Mesendoderm (in vitro differentiated cells): ENCODE measurements at regions not wholly inside any gene's neighbourhood (a gene's known extent, or its start where the extent isn't known, plus 50 kb on each side); places are given as distances from the start of the nearest gene placed in this dataset. TPM values are rescaled to one million over a fixed set of nuclear protein-coding genes. Genes with fewer than 3 reads are reported as not detected.
"Not testable (repeated sequence)": the region's sequence is repeated elsewhere in the genome, so short reads cannot be mapped to it uniquely, and the experiment has no call there.

Source experiments
- DNase-seq: peaks from one replicate; pipeline ENCODE4 v3.0.0; 2013
- H2AK5ac ChIP-seq: 2 replicates; pipeline ENCODE4 v1.6.1; 2013; ENCODE audit warnings: low read length, inconsistent platforms
- H2BK120ac ChIP-seq: 2 replicates; pipeline ENCODE4 v1.6.1; 2013; ENCODE audit warnings: low read depth, mild to moderate bottlenecking, low read length, moderate library complexity, mixed read lengths
- H2BK15ac ChIP-seq: replicated peaks from 2 replicates; pipeline ENCODE4 v1.6.1; 2013; ENCODE audit warnings: low read depth, mild to moderate bottlenecking, moderate library complexity
- H2BK5ac ChIP-seq: 2 replicates; pipeline ENCODE4 v1.6.1; 2013; ENCODE audit warnings: low read length, inconsistent platforms
- H3K18ac ChIP-seq: 2 replicates; pipeline ENCODE4 v1.6.1; 2013; ENCODE audit warnings: mild to moderate bottlenecking, low read length, mixed read lengths
- H3K23ac ChIP-seq: one replicate; pipeline ENCODE4 v1.6.1; 2013; ENCODE audit warnings: low read length
- H3K27ac ChIP-seq: 2 replicates; pipeline ENCODE4 v1.5.1; 2013; ENCODE audit warnings: low read depth, mild to moderate bottlenecking, inconsistent platforms, low read length, moderate library complexity
- H3K27me3 ChIP-seq: 2 replicates; pipeline ENCODE4 v1.6.1; 2013; ENCODE audit warnings: low read length, control low read depth, mild to moderate bottlenecking, inconsistent platforms; ENCODE audit not compliant: insufficient read depth, poor library complexity
- H3K36me3 ChIP-seq: 2 replicates; pipeline ENCODE4 v1.6.1; 2013; ENCODE audit warnings: low read length, inconsistent platforms; ENCODE audit not compliant: control insufficient read depth, insufficient read depth
- H3K4ac ChIP-seq: one replicate; pipeline ENCODE4 v1.6.1; 2013; ENCODE audit warnings: low read depth, mild to moderate bottlenecking, low read length, moderate library complexity
- H3K4me1 ChIP-seq: 2 replicates; pipeline ENCODE4 v1.6.1; 2013; ENCODE audit warnings: low read depth, low read length, inconsistent platforms; ENCODE audit not compliant: control insufficient read depth
- H3K4me2 ChIP-seq: 2 replicates; pipeline ENCODE4 v1.6.1; 2013; ENCODE audit warnings: low read length
- H3K4me3 ChIP-seq: 2 replicates; pipeline ENCODE4 v1.5.1; 2013; ENCODE audit warnings: mild to moderate bottlenecking, low read length
- H3K56ac ChIP-seq: one replicate; pipeline ENCODE4 v1.6.1; 2013; ENCODE audit warnings: low read length
- H3K79me1 ChIP-seq: 2 replicates; pipeline ENCODE4 v1.6.1; 2013; ENCODE audit warnings: low read length, inconsistent platforms
- H3K79me2 ChIP-seq: 2 replicates; pipeline ENCODE4 v1.6.1; 2013; ENCODE audit warnings: mild to moderate bottlenecking, low read length; ENCODE audit not compliant: control insufficient read depth, insufficient read depth
- H3K9ac ChIP-seq: 2 replicates; pipeline ENCODE4 v1.6.1; 2013; ENCODE audit warnings: low read length, inconsistent platforms
- H4K5ac ChIP-seq: one replicate; pipeline ENCODE4 v1.6.1; 2013; ENCODE audit warnings: low read length
- H4K8ac ChIP-seq: one replicate; pipeline ENCODE4 v1.6.1; 2013; ENCODE audit warnings: low read depth, mild to moderate bottlenecking, control low read depth, low read length, moderate library complexity
- WGBS: extraction: QIAGEN DNeasy Blood & Tissue Kit; methylation state at CpG from one replicate; pipeline ENCODE4 v1.1.7; 2013; ENCODE audit warnings: low lambda C conversion rate, missing lambda C conversion rate; ENCODE audit not compliant: insufficient coverage; ENCODE audit errors: extremely low coverage; 5-methylcytosine and 5-hydroxymethylcytosine counted together
- small RNA-seq: library from polyadenylated mRNA; stranded (forward); fragments of <200 nt; extraction: miRNeasy Mini kit (QIAGEN cat#:217004); gene quantifications from one replicate; pipeline ENCODE3, GENCODE V24; 2013; ENCODE audit not compliant: insufficient read depth

DNA sequence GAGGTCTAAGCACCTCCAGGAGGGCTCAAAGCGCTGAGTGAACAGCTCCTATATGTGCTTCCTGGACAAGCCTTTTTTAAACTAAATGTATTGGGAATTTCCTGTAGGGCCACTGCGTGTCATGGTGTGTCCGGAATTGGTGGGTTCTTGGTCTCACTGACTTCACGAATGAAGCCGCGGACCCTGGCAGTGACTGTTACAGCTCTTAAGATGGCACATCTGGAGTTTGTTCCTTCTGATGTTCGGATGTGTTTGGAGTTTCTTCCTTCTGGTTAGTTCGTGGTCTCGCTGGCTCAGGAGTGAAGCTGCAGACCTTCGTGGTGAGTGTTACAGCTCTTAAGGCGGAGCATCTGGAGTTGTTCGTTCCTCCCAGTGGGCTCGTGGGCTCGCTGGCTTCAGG, 51.2 kb upstream of the CXorf51A start:
- H2AK5ac ChIP-seq, H3K4ac ChIP-seq, H4K5ac ChIP-seq, H3K23ac ChIP-seq, H3K27me3 ChIP-seq, H3K27ac ChIP-seq, DNase-seq, H3K79me2 ChIP-seq, H3K9ac ChIP-seq, H2BK120ac ChIP-seq, H3K79me1 ChIP-seq, H4K8ac ChIP-seq, H2BK5ac ChIP-seq, H2BK15ac ChIP-seq, H3K18ac ChIP-seq, H3K4me1 ChIP-seq, H3K36me3 ChIP-seq, H3K4me3 ChIP-seq, H3K56ac ChIP-seq, H3K4me2 ChIP-seq: not testable (repeated sequence)
- no CpG with 5 or more reads among the region's 14 CpGs for WGBS

Small RNA genes in the stretch of these regions (small RNA-seq; reads per million reads assigned to genes)
- gene Z99497.1 = not detected
